IPS DF 19.7 (cell line): ENCODE measurements at regions not wholly inside any gene's neighbourhood (a gene's known extent, or its start where the extent isn't known, plus 50 kb on each side); places are given as distances from the start of the nearest gene placed in this dataset.

Source experiments
- DNase-seq: peaks from one replicate; pipeline ENCODE4 v3.0.0-alpha.2; 2013; ENCODE audit warnings: low read depth, low spot score

GRCh38 chr2:121860033-121860757 lies 104.7 kb downstream of the TSN start:
- DNase-seq = no peak

GRCh38 chr2:121860758-121861227 lies 105.3 kb downstream of the TSN start:
- DNase-seq = no peak

- no peak for DNase-seq
These were observed 106.8 kb downstream of the TSN start for GRCh38 chr2:121862286-121862685.

- DNase-seq = no peak
These were observed 110.5 kb downstream of the TSN start for GRCh38 chr2:121865914-121866313.

GRCh38 chr2:121866789-121867188 lies 111.3 kb downstream of the TSN start:
- DNase-seq = no peak

GRCh38 chr2:121868652-121869051 lies 113.2 kb downstream of the TSN start:
- no peak for DNase-seq

- DNase-seq = no peak
These were observed 113.9 kb downstream of the TSN start for GRCh38 chr2:121869363-121869762.

GRCh38 chr2:121869873-121870272 lies 114.4 kb downstream of the TSN start:
- no peak for DNase-seq

- no peak for DNase-seq
These were observed 117.2 kb downstream of the TSN start for GRCh38 chr2:121872651-121873050.

GRCh38 chr2:121873864-121874263 lies 118.4 kb downstream of the TSN start:
- DNase-seq = no peak

- DNase-seq = no peak
These were observed 120.2 kb downstream of the TSN start for GRCh38 chr2:121875585-121876185.

- no peak for DNase-seq
These were observed 121.9 kb downstream of the TSN start for GRCh38 chr2:121877366-121877765.

- no peak for DNase-seq
These were observed 124.8 kb downstream of the TSN start for GRCh38 chr2:121880283-121880682.

- DNase-seq = no peak
These were observed 125.6 kb downstream of the TSN start for GRCh38 chr2:121881038-121881437.

GRCh38 chr2:121881950-121882349 lies 126.5 kb downstream of the TSN start:
- no peak for DNase-seq

GRCh38 chr2:121884078-121884477 lies 128.6 kb downstream of the TSN start:
- no peak for DNase-seq

GRCh38 chr2:121884511-121884921 lies 129.1 kb downstream of the TSN start:
- DNase-seq = no peak

- DNase-seq = no peak
These were observed 130.6 kb downstream of the TSN start for GRCh38 chr2:121886059-121886458.

GRCh38 chr2:121887513-121888188 lies 132.2 kb downstream of the TSN start:
- DNase-seq = no peak

- peak; percentile 54 for DNase-seq
These were observed 132.7 kb downstream of the TSN start for GRCh38 chr2:121888189-121888557.

GRCh38 chr2:121890041-121890440 lies 134.6 kb downstream of the TSN start:
- no peak for DNase-seq

GRCh38 chr2:121895723-121896571 lies 140.5 kb downstream of the TSN start:
- DNase-seq = no peak
